MM.1S (cell line): ENCODE measurements at regions not wholly inside any gene's neighbourhood (a gene's known extent, or its start where the extent isn't known, plus 50 kb on each side); places are given as distances from the start of the nearest gene placed in this dataset.

Source experiments
- DNase-seq: peaks from one replicate; pipeline ENCODE4 v3.0.0-alpha.2; 2015
- H2AFZ ChIP-seq: fragments of 300-600 bp; sonication (generic); 2 replicates; pipeline ENCODE4 v1.6.0; 2016; ENCODE audit warnings: antibody characterized with exemption, low read length
- H3F3A ChIP-seq: fragments of 300-600 bp; sonication (generic); 2 replicates; pipeline ENCODE4 v1.6.1; 2016; ENCODE audit warnings: mild to moderate bottlenecking, antibody characterized with exemption, low read length, moderate library complexity, mixed read lengths; ENCODE audit not compliant: insufficient read depth
- H3K27ac ChIP-seq: fragments of 300-600 bp; sonication (generic); 2 replicates; pipeline ENCODE4 v1.5.1; 2016; ENCODE audit warnings: mild to moderate bottlenecking, low read length
- H3K27me3 ChIP-seq: fragments of 300-600 bp; sonication (generic); replicated peaks from 2 replicates; pipeline ENCODE4 v1.6.0; 2016; ENCODE audit warnings: low read length; ENCODE audit not compliant: insufficient read depth
- H3K36me3 ChIP-seq: fragments of 300-600 bp; sonication (generic); replicated peaks from 2 replicates; pipeline ENCODE4 v1.6.1; 2016; ENCODE audit warnings: mild to moderate bottlenecking, low read length, mixed read lengths; ENCODE audit not compliant: insufficient read depth
- H3K4me1 ChIP-seq: fragments of 300-600 bp; sonication (generic); 2 replicates; pipeline ENCODE4 v1.6.1; 2016; ENCODE audit warnings: low read length, mixed read lengths
- H3K4me2 ChIP-seq: fragments of 300-600 bp; sonication (generic); 2 replicates; pipeline ENCODE4 v1.6.0; 2016; ENCODE audit warnings: low read depth, low read length
- H3K4me3 ChIP-seq: fragments of 300-600 bp; sonication (generic); 2 replicates; pipeline ENCODE4 v1.5.1; 2016; ENCODE audit warnings: low read length, mixed read lengths
- H3K79me2 ChIP-seq: fragments of 300-600 bp; sonication (generic); 2 replicates; pipeline ENCODE4 v1.6.1; 2016; ENCODE audit warnings: mixed run types, low read length, mixed read lengths
- H3K9ac ChIP-seq: fragments of 300-600 bp; sonication (generic); 2 replicates; pipeline ENCODE4 v1.6.1; 2016; ENCODE audit warnings: low read length, mixed read lengths
- H3K9me2 ChIP-seq: fragments of 300-600 bp; sonication (generic); replicated peaks from 2 replicates; pipeline ENCODE4 v1.6.1; 2016; ENCODE audit warnings: mild to moderate bottlenecking, low read length, mixed read lengths; ENCODE audit not compliant: insufficient read depth
- H3K9me3 ChIP-seq: fragments of 300-600 bp; sonication (generic); replicated peaks from 2 replicates; pipeline ENCODE4 v1.6.1; 2016; ENCODE audit warnings: mild to moderate bottlenecking, low read length, mixed read lengths; ENCODE audit not compliant: insufficient read depth
- H4K20me1 ChIP-seq: fragments of 300-600 bp; sonication (generic); 2 replicates; pipeline ENCODE4 v1.6.1; 2016; ENCODE audit warnings: mild to moderate bottlenecking, low read length, moderate library complexity, mixed read lengths; ENCODE audit not compliant: insufficient read depth
- CTCF ChIP-seq: fragments of 300-600 bp; sonication (generic); IDR thresholded peaks from 2 replicates; pipeline ENCODE4 v1.5.1; 2016; ENCODE audit warnings: antibody characterized with exemption, low read length, mixed read lengths
- EZH2 ChIP-seq: fragments of 300-600 bp; sonication (generic); optimal IDR thresholded peaks from 2 replicates; pipeline ENCODE3; 2017; ENCODE audit warnings: low read depth, mild to moderate bottlenecking, antibody characterized with exemption, low read length, mixed read lengths
- EZH2phosphoT487 ChIP-seq: fragments of 300-600 bp; sonication (generic); IDR thresholded peaks from 2 replicates; pipeline ENCODE4 v1.6.1; 2018; ENCODE audit warnings: antibody characterized with exemption, low read length

DNA sequence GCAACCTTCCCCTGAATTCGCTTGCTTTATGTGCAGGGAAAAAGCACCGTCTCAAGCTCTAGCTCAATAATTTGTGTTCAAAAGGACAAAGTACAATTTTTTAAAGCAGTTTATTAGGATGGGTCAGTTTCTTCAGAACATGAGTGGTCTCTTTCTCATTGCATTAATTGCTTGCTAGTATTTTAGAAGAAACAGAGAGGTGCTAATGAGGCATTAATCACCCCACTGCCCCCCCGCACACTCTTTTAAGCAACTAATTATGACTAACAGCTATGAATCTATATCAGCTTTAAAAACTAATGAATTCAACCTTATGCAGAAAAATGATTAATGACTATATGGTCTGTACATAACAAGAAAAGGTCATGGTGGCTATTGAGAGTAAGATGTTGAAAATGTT lies 262.1 kb upstream of the ST6GAL2 start:
- no peaks in the 10 kb centered on the region for H3K36me3 ChIP-seq
- DNase-seq: no peak
- H3K4me2 ChIP-seq: no peak overlapping the region
- no peaks in the 10 kb centered on the region for H4K20me1 ChIP-seq
- no peak overlapping the region for H3K4me3 ChIP-seq
- H3K79me2 ChIP-seq: no peaks in the 10 kb centered on the region
- no peaks in the 10 kb centered on the region for H3K9me3 ChIP-seq
- no peak for TF ChIP-seq EZH2
- TF ChIP-seq EZH2phosphoT487: no peak
- no peak for TF ChIP-seq CTCF
- H3K9ac ChIP-seq: no peak overlapping the region
- H3K4me1 ChIP-seq: no peaks in the 10 kb centered on the region
- no peaks in the 10 kb centered on the region for H3K9me2 ChIP-seq
- no peaks in the 10 kb centered on the region for H3K27me3 ChIP-seq
- no peak overlapping the region for H2AFZ ChIP-seq
- no peak overlapping the region for H3K27ac ChIP-seq
- H3F3A ChIP-seq: no peaks in the 10 kb centered on the region

DNA sequence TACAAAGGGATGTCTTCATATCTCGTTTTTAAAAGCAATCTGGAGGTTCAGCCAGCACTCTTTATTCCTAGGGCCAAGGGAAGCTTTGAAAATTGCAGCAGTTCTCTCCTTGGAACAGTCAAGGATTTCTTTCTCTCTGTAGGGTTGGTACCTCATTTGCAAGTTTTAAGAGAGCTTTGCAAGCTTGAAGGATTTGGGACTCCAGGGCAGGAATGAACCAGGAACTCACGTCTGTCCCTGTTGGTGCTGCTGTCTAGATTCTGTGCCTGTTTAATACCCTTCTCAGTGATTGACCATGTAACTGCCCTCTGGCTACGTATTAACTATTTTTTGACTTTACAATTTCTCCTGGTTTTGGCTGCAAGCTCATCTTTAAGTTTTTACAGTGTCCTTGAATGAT lies 262.5 kb upstream of the ST6GAL2 start:
- TF ChIP-seq EZH2phosphoT487 (no peak), EZH2 (no peak), CTCF (no peak)
- no peaks in the 10 kb centered on the region for H3K36me3 ChIP-seq

GRCh38 chr2:107160640-107161239 lies 274.8 kb upstream of the ST6GAL2 start:
- Histone ChIP-seq H4K20me1 (no peaks in the 10 kb centered on the region), H3F3A (no peaks in the 10 kb centered on the region), H3K4me2 (no peak overlapping the region), H3K27me3 (no peaks in the 10 kb centered on the region), H3K27ac (no peak overlapping the region), H3K9me3 (no peaks in the 10 kb centered on the region), H3K9me2 (no peaks in the 10 kb centered on the region), H3K79me2 (no peaks in the 10 kb centered on the region), H2AFZ (no peak overlapping the region), H3K4me1 (no peaks in the 10 kb centered on the region), H3K36me3 (no peaks in the 10 kb centered on the region), H3K9ac (no peak overlapping the region), H3K4me3 (no peak overlapping the region)
- no peak for TF ChIP-seq EZH2
- TF ChIP-seq EZH2phosphoT487: no peak
- TF ChIP-seq CTCF: no peak
- DNase-seq: no peak

More for the DNA sequence above, 262.5 kb upstream of the ST6GAL2 start:
- Histone ChIP-seq H3K4me3 (no peak overlapping the region), H3K4me1 (no peaks in the 10 kb centered on the region), H4K20me1 (no peaks in the 10 kb centered on the region), H3K27me3 (no peaks in the 10 kb centered on the region), H3F3A (no peaks in the 10 kb centered on the region), H3K9ac (no peak overlapping the region), H3K27ac (no peak overlapping the region), H2AFZ (no peak overlapping the region), H3K9me2 (no peaks in the 10 kb centered on the region), H3K9me3 (no peaks in the 10 kb centered on the region), H3K79me2 (no peaks in the 10 kb centered on the region), H3K4me2 (no peak overlapping the region)
- DNase-seq: no peak
